SKM-1 treated with dmso at 0.1 percent for 144 hours (cell line): ENCODE measurements at regions not wholly inside any gene's neighbourhood (a gene's known extent, or its start where the extent isn't known, plus 50 kb on each side); places are given as distances from the start of the nearest gene placed in this dataset.
"Not testable (repeated sequence)": the region's sequence is repeated elsewhere in the genome, so short reads cannot be mapped to it uniquely, and the experiment has no call there.

Experiments
- DNase-seq: peaks from one replicate; lab custom pipeline; 2025; ENCODE audit not compliant: unreplicated experiment; lab: John Stamatoyannopoulos, UW

GRCh38 chr16:88128556-88128955 lies 177.3 kb downstream of the BANP start:
- no peak for DNase-seq

GRCh38 chr16:88129133-88129532 lies 177.9 kb downstream of the BANP start:
- DNase-seq = not testable (repeated sequence)

- DNase-seq = no peak
Measured at GRCh38 chr16:88130016-88130415, 178.8 kb downstream of the BANP start.

GRCh38 chr16:88130681-88131080 lies 179.4 kb downstream of the BANP start:
- DNase-seq = no peak

- DNase-seq = no peak
Measured at GRCh38 chr16:88131256-88131655, 180.0 kb downstream of the BANP start.

GRCh38 chr16:88131966-88132365 lies 180.7 kb downstream of the BANP start:
- no peak for DNase-seq

- DNase-seq = no peak
Measured at GRCh38 chr16:88132836-88133506, 181.7 kb downstream of the BANP start.

GRCh38 chr16:88133507-88133843 lies 182.2 kb downstream of the BANP start:
- no peak for DNase-seq

GRCh38 chr16:88134172-88134898 lies 183.1 kb downstream of the BANP start:
- DNase-seq = not testable (repeated sequence)

GRCh38 chr16:88134899-88135682 lies 183.9 kb downstream of the BANP start:
- not testable (repeated sequence) for DNase-seq

- not testable (repeated sequence) for DNase-seq
Measured at GRCh38 chr16:88136211-88136713, 185.0 kb downstream of the BANP start.

- not testable (repeated sequence) for DNase-seq
Measured at GRCh38 chr16:88136939-88137338, 185.7 kb downstream of the BANP start.

GRCh38 chr16:88139141-88139540 lies 187.9 kb downstream of the BANP start:
- DNase-seq = not testable (repeated sequence)

- not testable (repeated sequence) for DNase-seq
Measured at GRCh38 chr16:88140195-88140594, 189.0 kb downstream of the BANP start.

GRCh38 chr16:88141580-88141979 lies 190.3 kb downstream of the BANP start:
- no peak for DNase-seq

- not testable (repeated sequence) for DNase-seq
Measured at GRCh38 chr16:88142056-88142935, 191.1 kb downstream of the BANP start.

GRCh38 chr16:88143122-88144027 lies 192.1 kb downstream of the BANP start:
- DNase-seq = not testable (repeated sequence)

- DNase-seq = no peak
Measured at GRCh38 chr16:88144028-88144511, 192.8 kb downstream of the BANP start.

- not testable (repeated sequence) for DNase-seq
Measured at GRCh38 chr16:88145376-88145775, 194.1 kb downstream of the BANP start.
